ENCODE measurements at regions not wholly inside any gene's neighbourhood (a gene's known extent, or its start where the extent isn't known, plus 50 kb on each side); places are given as distances from the start of the nearest gene placed in this dataset.
"Not testable (repeated sequence)": the region's sequence is repeated elsewhere in the genome, so short reads cannot be mapped to it uniquely, and the experiment has no call there.

GRCh38 chrX:106415276-106415895 lies 196.4 kb upstream of the RADX start:
- Mint-ChIP-seq H3K27ac (no peak overlapping the region), H3K9me3 (no peaks in the 10 kb centered on the region), H3K4me1 (no peaks in the 10 kb centered on the region), H3K27me3 (no peaks in the 10 kb centered on the region), H3K36me3 (ENCODE audit: low read depth) (no peaks in the 10 kb centered on the region), H3K4me3 (no peak overlapping the region)
- ATAC-seq (replicated peaks), result no peak

GRCh38 chrX:106436691-106437090 lies 175.1 kb upstream of the RADX start:
- Mint-ChIP-seq H3K4me1 (no peaks in the 10 kb centered on the region), H3K9me3 (no peaks in the 10 kb centered on the region), H3K4me3 (no peak overlapping the region)

DNA sequence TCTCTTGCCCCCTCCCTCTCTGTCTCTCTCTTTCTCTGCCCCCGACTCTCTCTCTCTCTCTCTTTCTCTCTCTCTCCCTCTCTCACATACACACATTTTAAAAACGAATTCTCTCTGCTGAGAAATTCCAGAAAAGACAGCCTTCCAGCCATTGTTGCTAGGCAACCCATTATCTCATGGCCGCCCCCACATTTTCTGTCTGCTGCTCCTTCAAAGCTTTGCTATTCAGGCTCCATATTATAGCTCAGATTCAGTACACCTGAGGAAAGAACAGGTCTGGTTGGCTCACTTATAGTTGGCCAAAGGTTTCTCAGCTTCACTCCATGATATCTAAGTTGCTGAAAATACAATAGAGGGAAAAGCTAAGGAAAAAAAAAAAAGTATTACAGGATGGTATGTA lies 174.4 kb upstream of the RADX start:
- H3K4me3 Mint-ChIP-seq, result no peak overlapping the region
- H3K27me3 Mint-ChIP-seq, result peaks cover 4% of the 10 kb centered on the region
- H3K36me3 Mint-ChIP-seq (ENCODE audit: low read depth), result no peaks in the 10 kb centered on the region
- H3K4me1 Mint-ChIP-seq, result no peaks in the 10 kb centered on the region
- no peak for ATAC-seq (replicated peaks)
- H3K9me3 Mint-ChIP-seq, result no peaks in the 10 kb centered on the region
- no peak overlapping the region for H3K27ac Mint-ChIP-seq

More at GRCh38 chrX:106436691-106437090, 175.1 kb upstream of the RADX start:
- no peaks in the 10 kb centered on the region for H3K36me3 Mint-ChIP-seq (ENCODE audit: low read depth)
- H3K27ac Mint-ChIP-seq, result no peak overlapping the region
- ATAC-seq (replicated peaks), result no peak
- H3K27me3 Mint-ChIP-seq, result peaks cover 4% of the 10 kb centered on the region

DNA sequence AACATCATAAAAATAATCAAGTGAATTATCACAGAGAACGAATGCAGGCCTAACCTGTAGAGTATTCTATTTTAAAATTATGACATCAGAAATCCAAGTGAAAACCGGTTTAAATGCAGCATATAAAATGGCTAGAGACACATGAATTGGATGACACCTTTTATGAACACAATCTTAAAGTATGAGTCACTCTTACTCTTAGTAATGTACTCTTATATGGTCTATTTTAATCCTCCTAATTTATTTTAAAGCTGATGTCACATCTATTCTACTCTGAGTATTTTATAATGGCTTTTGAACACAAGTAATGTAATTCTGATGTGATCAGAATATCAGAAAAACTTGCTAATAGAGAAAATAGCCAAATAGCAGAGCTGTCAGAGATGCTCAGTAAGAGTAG lies 161.4 kb upstream of the RADX start:
- no peaks in the 10 kb centered on the region for H3K9me3 Mint-ChIP-seq
- no peak overlapping the region for H3K4me3 Mint-ChIP-seq
- no peaks in the 10 kb centered on the region for H3K4me1 Mint-ChIP-seq
- H3K27ac Mint-ChIP-seq, result no peak overlapping the region
- peaks cover 6% of the 10 kb centered on the region for H3K27me3 Mint-ChIP-seq
- no peaks in the 10 kb centered on the region for H3K36me3 Mint-ChIP-seq (ENCODE audit: low read depth)
- ATAC-seq (replicated peaks), result no peak

- H3K4me1 Mint-ChIP-seq, result no peaks in the 10 kb centered on the region
- peak; percentile 16 for ATAC-seq (replicated peaks)
- no peak overlapping the region for H3K27ac Mint-ChIP-seq
- H3K9me3 Mint-ChIP-seq, result no peaks in the 10 kb centered on the region
- no peak overlapping the region for H3K4me3 Mint-ChIP-seq
- no peaks in the 10 kb centered on the region for H3K36me3 Mint-ChIP-seq (ENCODE audit: low read depth)
- H3K27me3 Mint-ChIP-seq, result no peaks in the 10 kb centered on the region
These were observed 159.8 kb upstream of the RADX start for GRCh38 chrX:106451933-106452332.

GRCh38 chrX:106454991-106455390 lies 156.8 kb upstream of the RADX start:
- no peaks in the 10 kb centered on the region for H3K27me3 Mint-ChIP-seq
- H3K9me3 Mint-ChIP-seq, result no peaks in the 10 kb centered on the region
- no peak overlapping the region for H3K4me3 Mint-ChIP-seq
- H3K27ac Mint-ChIP-seq, result no peak overlapping the region
- no peaks in the 10 kb centered on the region for H3K36me3 Mint-ChIP-seq (ENCODE audit: low read depth)
- no peaks in the 10 kb centered on the region for H3K4me1 Mint-ChIP-seq
- no peak for ATAC-seq (replicated peaks)

- H3K4me3 Mint-ChIP-seq, result no peak overlapping the region
- H3K36me3 Mint-ChIP-seq (ENCODE audit: low read depth), result no peaks in the 10 kb centered on the region
- H3K9me3 Mint-ChIP-seq, result no peaks in the 10 kb centered on the region
- no peak for ATAC-seq (replicated peaks)
- no peaks in the 10 kb centered on the region for H3K27me3 Mint-ChIP-seq
- H3K4me1 Mint-ChIP-seq, result no peaks in the 10 kb centered on the region
- H3K27ac Mint-ChIP-seq, result no peak overlapping the region
These were observed 154.0 kb upstream of the RADX start for GRCh38 chrX:106457802-106458201.

DNA sequence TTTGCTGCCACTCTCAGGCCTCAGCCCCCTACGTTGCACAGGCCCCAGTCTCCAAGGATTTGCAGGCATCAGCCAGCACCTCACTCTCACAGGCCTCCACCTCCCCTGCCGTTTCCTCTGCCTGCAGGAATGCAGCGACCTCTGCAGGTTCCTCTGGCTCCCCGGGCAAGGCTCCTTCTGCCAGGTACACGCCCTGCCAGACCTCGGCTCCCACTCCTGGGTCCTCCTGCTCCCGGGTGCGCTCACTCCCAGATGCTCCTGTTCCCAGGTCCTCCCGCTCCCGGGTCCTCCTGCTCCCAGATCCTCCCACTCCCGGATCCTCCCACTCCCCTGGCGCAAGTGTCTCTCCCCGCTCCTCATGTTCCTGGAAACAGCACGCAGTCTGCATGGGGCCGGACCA lies 144.4 kb upstream of the RADX start:
- Mint-ChIP-seq H3K36me3 (ENCODE audit: low read depth) (no peaks in the 10 kb centered on the region), H3K4me1 (no peaks in the 10 kb centered on the region), H3K9me3 (no peaks in the 10 kb centered on the region), H3K27me3 (peaks cover 8% of the 10 kb centered on the region), H3K27ac (no peak overlapping the region), H3K4me3 (no peak overlapping the region)
- ATAC-seq (replicated peaks), result no peak

DNA sequence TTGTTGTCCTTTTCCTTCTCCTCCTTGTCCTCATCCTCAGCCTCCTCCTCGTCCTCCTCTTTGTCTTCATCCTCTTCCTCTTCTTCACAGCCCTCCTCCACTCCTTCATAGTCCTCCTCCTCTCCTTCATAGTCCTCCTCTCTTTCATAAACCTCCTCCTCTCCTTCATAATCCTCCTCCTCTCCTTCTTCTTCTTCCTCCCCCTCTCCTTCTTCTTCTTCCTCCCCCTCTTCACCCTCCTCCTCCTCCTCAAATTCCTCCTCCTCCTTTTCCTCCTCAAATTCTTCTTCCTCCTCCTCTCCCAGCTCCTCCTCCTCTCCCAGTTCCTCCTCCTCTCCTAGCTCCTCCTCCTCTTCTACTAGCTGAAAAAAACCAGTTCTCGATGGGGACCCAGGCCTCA lies 143.8 kb upstream of the RADX start:
- Mint-ChIP-seq H3K4me1 (no peaks in the 10 kb centered on the region), H3K36me3 (ENCODE audit: low read depth) (no peaks in the 10 kb centered on the region), H3K27ac (no peak overlapping the region), H3K27me3 (peaks cover 8% of the 10 kb centered on the region), H3K4me3 (no peak overlapping the region), H3K9me3 (no peaks in the 10 kb centered on the region)
- ATAC-seq (replicated peaks), result no peak

- peaks cover 8% of the 10 kb centered on the region for H3K27me3 Mint-ChIP-seq
- no peaks in the 10 kb centered on the region for H3K36me3 Mint-ChIP-seq (ENCODE audit: low read depth)
- no peaks in the 10 kb centered on the region for H3K9me3 Mint-ChIP-seq
- H3K27ac Mint-ChIP-seq, result no peak overlapping the region
- H3K4me3 Mint-ChIP-seq, result no peak overlapping the region
- no peaks in the 10 kb centered on the region for H3K4me1 Mint-ChIP-seq
- no peak for ATAC-seq (replicated peaks)
These were observed 143.3 kb upstream of the RADX start for GRCh38 chrX:106468433-106468832.

- no peak for ATAC-seq (replicated peaks)
- no peaks in the 10 kb centered on the region for H3K36me3 Mint-ChIP-seq (ENCODE audit: low read depth)
- no peak overlapping the region for H3K27ac Mint-ChIP-seq
- H3K27me3 Mint-ChIP-seq, result no peaks in the 10 kb centered on the region
- H3K4me3 Mint-ChIP-seq, result no peak overlapping the region
- H3K4me1 Mint-ChIP-seq, result peaks cover 10% of the 10 kb centered on the region
- H3K9me3 Mint-ChIP-seq, result no peaks in the 10 kb centered on the region
These were observed 131.9 kb upstream of the RADX start for GRCh38 chrX:106479920-106480319.

- no peaks in the 10 kb centered on the region for H3K27me3 Mint-ChIP-seq
- no peak for ATAC-seq (replicated peaks)
- H3K9me3 Mint-ChIP-seq, result no peaks in the 10 kb centered on the region
- no peak overlapping the region for H3K27ac Mint-ChIP-seq
- H3K4me1 Mint-ChIP-seq, result peaks cover 16% of the 10 kb centered on the region
- no peak overlapping the region for H3K4me3 Mint-ChIP-seq
- no peaks in the 10 kb centered on the region for H3K36me3 Mint-ChIP-seq (ENCODE audit: low read depth)
These were observed 130.4 kb upstream of the RADX start for GRCh38 chrX:106481341-106481740.

DNA sequence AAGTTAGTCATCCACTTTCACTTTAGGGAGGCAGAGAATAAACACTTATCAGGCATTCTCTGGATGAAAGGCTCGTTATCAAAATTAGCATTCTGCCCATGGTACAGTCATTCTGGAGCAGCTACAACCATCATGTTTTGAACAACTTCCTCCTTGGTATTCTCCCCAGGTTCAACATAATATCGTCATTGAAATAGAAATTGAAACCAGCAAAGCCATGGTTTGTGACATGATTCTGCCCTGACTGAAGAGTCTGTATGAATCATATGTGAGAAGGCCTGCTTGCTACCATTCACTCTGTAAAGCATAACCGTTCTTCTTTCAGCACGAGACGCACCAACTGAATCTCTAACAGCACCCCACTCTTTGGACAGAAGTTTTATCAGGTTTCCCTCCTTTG lies 127.5 kb upstream of the RADX start:
- no peaks in the 10 kb centered on the region for H3K27me3 Mint-ChIP-seq
- peak; percentile 97 for ATAC-seq (replicated peaks)
- peak overlapping the region; percentile 94 for H3K27ac Mint-ChIP-seq
- H3K36me3 Mint-ChIP-seq (ENCODE audit: low read depth), result no peaks in the 10 kb centered on the region
- no peaks in the 10 kb centered on the region for H3K9me3 Mint-ChIP-seq
- peaks cover 16% of the 10 kb centered on the region for H3K4me1 Mint-ChIP-seq
- peak overlapping the region; percentile 77 for H3K4me3 Mint-ChIP-seq

DNA sequence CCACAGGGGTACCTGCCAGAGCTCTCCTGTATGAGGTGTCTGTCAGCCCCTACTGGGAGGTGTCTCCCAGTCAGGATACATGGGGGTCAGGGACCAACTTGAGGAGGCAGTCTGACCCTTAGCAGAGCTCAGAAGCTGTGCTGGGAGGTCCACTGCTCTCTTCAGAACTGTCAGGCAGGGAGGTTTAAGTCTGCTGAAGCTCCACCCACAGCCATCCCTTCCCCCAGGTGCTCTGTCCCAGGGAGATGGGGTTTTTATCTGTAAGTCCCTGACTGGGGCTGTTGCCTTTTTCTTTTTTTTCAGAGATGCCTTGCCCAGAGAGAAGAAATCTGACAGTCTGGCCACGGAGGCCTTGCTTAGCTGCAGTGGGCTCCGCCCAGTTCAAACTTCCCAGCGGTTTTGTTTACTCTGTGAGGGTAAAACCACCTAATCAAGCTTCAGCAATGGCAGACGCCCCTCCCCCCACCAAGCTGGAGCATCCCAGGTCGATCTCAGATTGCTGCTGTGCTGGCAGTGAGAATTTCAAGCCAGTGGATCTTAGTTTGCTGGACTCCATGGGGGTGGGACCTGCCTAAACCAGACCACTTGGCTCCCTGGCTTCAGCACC lies 118.5 kb upstream of the RADX start:
- ATAC-seq (replicated peaks); H3K4me1 Mint-ChIP-seq; H3K27me3 Mint-ChIP-seq; H3K27ac Mint-ChIP-seq; H3K9me3 Mint-ChIP-seq; H3K36me3 Mint-ChIP-seq (ENCODE audit: low read depth); H3K4me3 Mint-ChIP-seq: not testable (repeated sequence)

GRCh38 chrX:106499473-106499872 lies 112.3 kb upstream of the RADX start:
- Mint-ChIP-seq H3K4me3 (no peak overlapping the region), H3K27ac (no peak overlapping the region), H3K9me3 (no peaks in the 10 kb centered on the region), H3K4me1 (no peaks in the 10 kb centered on the region), H3K27me3 (no peaks in the 10 kb centered on the region), H3K36me3 (ENCODE audit: low read depth) (no peaks in the 10 kb centered on the region)
- no peak for ATAC-seq (replicated peaks)

Measured in activated T-helper 17 cell treated with anti-CD3 and anti-CD28 coated beads, Interleukin-2, amount 50 U/mL, for 72 hours (primary cell).